Neuronal stem cell (in vitro differentiated cells): ENCODE measurements at regions not wholly inside any gene's neighbourhood (a gene's known extent, or its start where the extent isn't known, plus 50 kb on each side); places are given as distances from the start of the nearest gene placed in this dataset.

Source experiments
- DNase-seq: peaks from one replicate; pipeline ENCODE4 v3.0.0-alpha.2; 2013; ENCODE audit warnings: low spot score
- H2AFZ ChIP-seq: one replicate; pipeline ENCODE4 v1.6.1; 2013; ENCODE audit warnings: mild to moderate bottlenecking, low read length, inconsistent platforms
- H2AK5ac ChIP-seq: 2 replicates; pipeline ENCODE4 v1.6.1; 2013; ENCODE audit warnings: low read depth, mild to moderate bottlenecking, inconsistent platforms, low read length, moderate library complexity, mixed read lengths
- H2BK120ac ChIP-seq: 2 replicates; pipeline ENCODE4 v1.6.1; 2013; ENCODE audit warnings: low read depth, mild to moderate bottlenecking, inconsistent platforms, low read length, moderate library complexity, mixed read lengths
- H2BK12ac ChIP-seq: one replicate; pipeline ENCODE4 v1.6.1; 2013; ENCODE audit warnings: low read length, inconsistent platforms
- H2BK15ac ChIP-seq: 2 replicates; pipeline ENCODE4 v1.6.1; 2013; ENCODE audit warnings: mild to moderate bottlenecking, low read length, inconsistent platforms, mixed read lengths
- H2BK5ac ChIP-seq: one replicate; pipeline ENCODE4 v1.6.1; 2013; ENCODE audit warnings: inconsistent platforms, mild to moderate bottlenecking, low read length, moderate library complexity
- H3K14ac ChIP-seq: one replicate; pipeline ENCODE4 v1.6.1; 2013; ENCODE audit warnings: low read length, inconsistent platforms
- H3K18ac ChIP-seq: 2 replicates; pipeline ENCODE4 v1.6.1; 2013; ENCODE audit warnings: low read length, inconsistent platforms
- H3K23ac ChIP-seq: 2 replicates; pipeline ENCODE4 v1.6.1; 2013; ENCODE audit warnings: low read depth, mild to moderate bottlenecking, mixed read lengths, low read length, inconsistent platforms; ENCODE audit not compliant: poor library complexity
- H3K27ac ChIP-seq: replicated peaks from 3 replicates; pipeline ENCODE4 v1.5.1; 2013; ENCODE audit warnings: low read length, inconsistent platforms
- H3K27me3 ChIP-seq, 3 experiments: 2 replicates each; pipeline ENCODE4 v1.6.1; 2013; ENCODE audit warnings: low read length in 3 of 3, mild to moderate bottlenecking in 2 of 3, inconsistent platforms in 1 of 3, low read depth in 1 of 3, mixed read lengths in 1 of 3, moderate library complexity in 1 of 3; ENCODE audit not compliant: control insufficient read depth in 3 of 3, insufficient read depth in 3 of 3
- H3K36me3 ChIP-seq, 2 donors: replicated peaks in 1 of 2; 2 replicates each; pipeline ENCODE4 v1.6.1; 2013; ENCODE audit warnings: low read length in 2 of 2; ENCODE audit not compliant: control insufficient read depth in 2 of 2, insufficient read depth in 2 of 2
- H3K4ac ChIP-seq: 2 replicates; pipeline ENCODE4 v1.6.1; 2013; ENCODE audit warnings: inconsistent platforms, mild to moderate bottlenecking, low read length, moderate library complexity
- H3K4me1 ChIP-seq, 2 donors: 1 replicate in 1 of 2; 2 replicates in 1 of 2; pipeline ENCODE4 v1.6.1; 2013; ENCODE audit warnings: low read length in 2 of 2, low read depth in 1 of 2; ENCODE audit not compliant: control insufficient read depth in 2 of 2, insufficient read depth in 1 of 2
- H3K4me2 ChIP-seq: one replicate; pipeline ENCODE4 v1.6.1; 2013; ENCODE audit warnings: mild to moderate bottlenecking, low read length, inconsistent platforms; ENCODE audit not compliant: insufficient read depth, poor library complexity, severe bottlenecking
- H3K4me3 ChIP-seq, 2 donors: 2 replicates each; pipeline ENCODE4 v1.5.1; 2013; ENCODE audit warnings: low read length in 2 of 2, mild to moderate bottlenecking in 2 of 2, inconsistent platforms in 1 of 2, moderate library complexity in 1 of 2
- H3K79me1 ChIP-seq: one replicate; pipeline ENCODE4 v1.6.1; 2013; ENCODE audit warnings: low read depth, mild to moderate bottlenecking, inconsistent platforms, low read length, moderate library complexity
- H3K9ac ChIP-seq: one replicate; pipeline ENCODE4 v1.6.1; 2013; ENCODE audit warnings: mild to moderate bottlenecking, low read depth, low read length, inconsistent platforms; ENCODE audit not compliant: poor library complexity
- H3K9me3 ChIP-seq, 2 donors: replicated peaks in 1 of 2; 2 replicates each; pipeline versions ENCODE3 to v1.6.1; 2013; ENCODE audit warnings: low read length in 2 of 2, mild to moderate bottlenecking in 2 of 2, inconsistent platforms in 1 of 2, low read depth in 1 of 2, mixed read lengths in 1 of 2, moderate library complexity in 1 of 2; ENCODE audit not compliant: control insufficient read depth in 2 of 2, insufficient read depth in 1 of 2
- H4K8ac ChIP-seq: one replicate; pipeline ENCODE4 v1.6.1; 2013; ENCODE audit warnings: low read depth, mild to moderate bottlenecking, inconsistent platforms, low read length, moderate library complexity
- H4K91ac ChIP-seq: one replicate; pipeline ENCODE4 v1.6.1; 2013; ENCODE audit warnings: low read length, low read depth, mild to moderate bottlenecking, inconsistent platforms; ENCODE audit not compliant: poor library complexity
- WGBS, 2 donors: extraction: QIAGEN DNeasy Blood & Tissue Kit; methylation state at CpG; one replicate each; pipeline ENCODE4 v1.1.7; 2013; ENCODE audit warnings: missing lambda C conversion rate in 2 of 2, mixed read lengths in 1 of 2; ENCODE audit not compliant: insufficient read length in 2 of 2, insufficient replicate concordance in 1 of 2; ENCODE audit errors: extremely low coverage in 2 of 2; 5-methylcytosine and 5-hydroxymethylcytosine counted together

- DNase-seq: no peak
- WGBS, 2 donors: no CpG with 5 or more reads among the region's 1 CpG
- H3K79me1 ChIP-seq: no peaks in the 10 kb centered on the region
These were observed 146.3 kb upstream of the ETV3 start for GRCh38 chr1:157284451-157284850.

GRCh38 chr1:157279802-157280140 is 141.6 kb upstream of the ETV3 start:
- Histone ChIP-seq H3K27me3 (peaks cover 0 to 3% (median 0%) of the 10 kb centered on the region in 3 experiments), H2BK120ac (no peak overlapping the region), H2BK5ac (no peak overlapping the region), H2BK12ac (no peak overlapping the region), H3K36me3 (no peaks in the 10 kb centered on the region), H4K91ac (no peak overlapping the region), H3K23ac (no peak overlapping the region), H2AFZ (no peak overlapping the region), H2BK15ac (no peak overlapping the region), H3K9ac (no peak overlapping the region), H4K8ac (no peak overlapping the region), H3K27ac (no peak overlapping the region), H2AK5ac (no peak overlapping the region), H3K4ac (no peak overlapping the region), H3K4me2 (no peak overlapping the region), H3K14ac (no peak overlapping the region), H3K4me1 (peaks cover 0 to 3% of the 10 kb centered on the region in 2 donors), H3K18ac (no peak overlapping the region), H3K9me3 (no peaks in the 10 kb centered on the region), H3K79me1 (no peaks in the 10 kb centered on the region), H3K4me3 (no peak overlapping the region)
- WGBS, 2 donors: no CpG with 5 or more reads among the region's 3 CpGs
- no peak for DNase-seq

More at GRCh38 chr1:157284451-157284850, 146.3 kb upstream of the ETV3 start:
- H2BK15ac ChIP-seq: no peak overlapping the region
- H2BK12ac ChIP-seq: no peak overlapping the region
- H3K4me2 ChIP-seq: no peak overlapping the region
- H3K4me1 ChIP-seq: no peaks in the 10 kb centered on the region
- no peak overlapping the region for H3K4ac ChIP-seq
- no peak overlapping the region for H3K9ac ChIP-seq
- no peak overlapping the region for H4K91ac ChIP-seq
- peaks cover 0 to 6% (median 0%) of the 10 kb centered on the region in 3 experiments for H3K27me3 ChIP-seq
- H2AFZ ChIP-seq: no peak overlapping the region
- H3K36me3 ChIP-seq: no peaks in the 10 kb centered on the region
- no peak overlapping the region for H4K8ac ChIP-seq
- no peak overlapping the region for H3K27ac ChIP-seq
- no peak overlapping the region for H2BK120ac ChIP-seq
- H2AK5ac ChIP-seq: no peak overlapping the region
- peak overlapping the region in 1 of 2 donors; percentile 1 for H3K4me3 ChIP-seq
- no peak overlapping the region for H3K23ac ChIP-seq
- H3K18ac ChIP-seq: no peak overlapping the region
- H3K14ac ChIP-seq: no peak overlapping the region
- no peak overlapping the region for H2BK5ac ChIP-seq
- H3K9me3 ChIP-seq: no peaks in the 10 kb centered on the region

- Histone ChIP-seq H3K18ac (no peak overlapping the region), H4K91ac (no peak overlapping the region), H3K27ac (no peak overlapping the region), H2BK12ac (no peak overlapping the region), H4K8ac (no peak overlapping the region), H2BK5ac (no peak overlapping the region), H3K9ac (no peak overlapping the region), H2AK5ac (no peak overlapping the region), H3K4ac (no peak overlapping the region), H2AFZ (no peak overlapping the region), H3K4me3 (no peak overlapping the region), H3K36me3 (no peaks in the 10 kb centered on the region), H2BK120ac (no peak overlapping the region), H3K27me3 (peaks cover 0 to 3% (median 0%) of the 10 kb centered on the region in 3 experiments), H3K4me2 (no peak overlapping the region), H3K4me1 (peaks cover 0 to 5% of the 10 kb centered on the region in 2 donors), H3K9me3 (no peaks in the 10 kb centered on the region), H2BK15ac (no peak overlapping the region), H3K14ac (no peak overlapping the region), H3K23ac (no peak overlapping the region), H3K79me1 (no peaks in the 10 kb centered on the region)
- WGBS, 2 donors: no CpG with 5 or more reads among the region's 23 CpGs
- DNase-seq: no peak
These were observed 141.1 kb upstream of the ETV3 start for GRCh38 chr1:157279138-157279801.

- H2BK120ac ChIP-seq: no peak overlapping the region
- H2BK15ac ChIP-seq: no peak overlapping the region
- H4K8ac ChIP-seq: no peak overlapping the region
- H3K4me1 ChIP-seq: peaks cover 0 to 8% of the 10 kb centered on the region in 2 donors
- WGBS, 2 donors: no CpG with 5 or more reads among the region's 28 CpGs
- H2AFZ ChIP-seq: no peak overlapping the region
- DNase-seq: no peak
- H2BK12ac ChIP-seq: no peak overlapping the region
- H3K9me3 ChIP-seq: no peaks in the 10 kb centered on the region
- H3K4me2 ChIP-seq: no peak overlapping the region
- no peak overlapping the region for H3K4ac ChIP-seq
- no peak overlapping the region for H4K91ac ChIP-seq
- no peak overlapping the region for H3K4me3 ChIP-seq
- H3K23ac ChIP-seq: no peak overlapping the region
- no peak overlapping the region for H3K9ac ChIP-seq
- H3K27ac ChIP-seq: no peak overlapping the region
- H3K14ac ChIP-seq: no peak overlapping the region
- H2BK5ac ChIP-seq: no peak overlapping the region
- no peak overlapping the region for H3K18ac ChIP-seq
- no peaks in the 10 kb centered on the region for H3K36me3 ChIP-seq
- H3K27me3 ChIP-seq: peaks cover 0 to 3% (median 0%) of the 10 kb centered on the region in 3 experiments
- H2AK5ac ChIP-seq: no peak overlapping the region
- H3K79me1 ChIP-seq: no peaks in the 10 kb centered on the region
These were observed 140.4 kb upstream of the ETV3 start for GRCh38 chr1:157278383-157279137.
